GM10266 (cell line): ENCODE measurements at regions not wholly inside any gene's neighbourhood (a gene's known extent, or its start where the extent isn't known, plus 50 kb on each side); places are given as distances from the start of the nearest gene placed in this dataset.

ENCODE experiments used
- DNase-seq: peaks from one replicate; pipeline ENCODE4 v3.0.0; 2012; ENCODE audit errors: extremely low spot score
- CTCF ChIP-seq: IDR thresholded peaks from 2 replicates; pipeline ENCODE4 v1.5.1; 2012; ENCODE audit warnings: mild to moderate bottlenecking, low read depth; ENCODE audit not compliant: control insufficient read depth, insufficient read depth; ENCODE audit errors: missing control alignments

- no peak for DNase-seq
- TF ChIP-seq CTCF = no peak
Measured at GRCh38 chr2:81225756-81226155, 921.2 kb upstream of the LRRTM1 start.

DNA sequence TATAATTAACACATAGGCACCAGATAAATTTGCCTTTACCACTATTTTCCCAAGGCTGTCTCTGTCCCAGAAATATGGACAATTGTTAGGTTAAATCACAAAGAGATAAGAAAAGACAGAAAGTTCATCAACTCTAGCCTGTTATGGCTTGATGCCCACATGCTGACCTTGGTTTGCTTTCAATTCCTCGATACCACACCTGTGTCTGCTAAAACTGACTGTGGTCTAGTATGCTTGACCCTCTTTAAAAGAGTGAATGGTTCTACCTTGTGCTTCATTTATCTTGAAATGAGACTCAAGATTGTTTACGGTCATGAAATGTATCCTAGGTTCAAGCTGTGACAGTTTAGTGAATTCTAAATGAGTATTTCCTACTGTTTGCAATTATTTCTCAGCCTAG lies 909.0 kb upstream of the LRRTM1 start:
- TF ChIP-seq CTCF = no peak
- DNase-seq = no peak

GRCh38 chr2:81206216-81206615 lies 901.7 kb upstream of the LRRTM1 start:
- no peak for DNase-seq
- TF ChIP-seq CTCF = no peak

DNA sequence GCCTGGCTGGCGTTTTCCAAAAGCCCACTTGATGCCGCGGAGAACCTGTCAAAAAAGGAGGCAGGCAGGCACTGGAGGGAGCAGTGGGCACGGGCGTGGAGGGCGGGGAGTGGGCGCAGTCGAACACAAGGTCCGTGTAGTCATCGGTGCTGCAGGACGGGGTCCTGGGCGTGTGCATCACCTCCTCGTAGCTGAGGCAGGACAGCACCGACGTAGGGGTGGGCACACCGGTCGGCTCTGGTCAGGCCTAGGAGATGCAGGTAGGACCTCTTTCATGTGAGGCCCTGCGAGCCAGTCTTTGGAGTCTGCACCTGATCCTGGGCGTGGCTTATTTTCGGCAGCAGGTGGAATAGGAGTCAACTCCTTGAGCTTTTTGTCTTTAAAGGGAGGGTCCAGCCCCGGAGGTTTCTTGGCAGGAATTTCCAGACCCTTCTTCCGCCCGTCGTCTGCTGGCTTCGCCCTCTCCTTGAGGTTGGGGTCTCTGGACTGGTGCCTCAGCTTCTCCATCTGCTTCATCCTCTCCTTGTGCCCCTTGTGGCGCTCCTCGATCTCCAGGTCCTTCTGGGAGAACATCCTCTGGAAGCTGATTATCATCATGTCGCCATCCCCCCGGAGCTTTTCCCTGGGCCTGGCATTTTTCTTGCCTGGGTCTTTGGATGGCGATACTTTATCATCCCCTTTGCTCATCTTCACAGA lies 892.5 kb upstream of the LRRTM1 start:
- no peak for TF ChIP-seq CTCF
- DNase-seq = no peak

GRCh38 chr2:81196383-81196851 lies 891.9 kb upstream of the LRRTM1 start:
- no peak for TF ChIP-seq CTCF
- no peak for DNase-seq

GRCh38 chr2:81195774-81196382 lies 891.3 kb upstream of the LRRTM1 start:
- no peak for TF ChIP-seq CTCF
- DNase-seq = no peak
